Keratinocyte (primary cell): ENCODE measurements at regions not wholly inside any gene's neighbourhood (a gene's known extent, or its start where the extent isn't known, plus 50 kb on each side); places are given as distances from the start of the nearest gene placed in this dataset.

Experiments
- DNase-seq: peaks from one replicate; pipeline ENCODE4 v3.0.0-alpha.2; 2011; ENCODE audit warnings: low read depth, missing footprints, low spot score
- FAIRE-seq: peaks from 2 replicates; lab custom pipeline; 2011; peaks lifted over from hg19 to GRCh38; lab: Jason Lieb, UNC
- H2AFZ ChIP-seq: 2 replicates; pipeline ENCODE4 v1.6.0; 2012; ENCODE audit warnings: low read length, control low read depth, inconsistent platforms; ENCODE audit not compliant: control insufficient read depth
- H3K27ac ChIP-seq: 2 replicates; pipeline ENCODE4 v1.5.1; 2011; ENCODE audit warnings: low read length; ENCODE audit not compliant: control insufficient read depth, insufficient read depth
- H3K27me3 ChIP-seq: 3 replicates; pipeline ENCODE4 v1.6.0; 2011; ENCODE audit warnings: low read length; ENCODE audit not compliant: control insufficient read depth, insufficient read depth; ENCODE audit errors: extremely low read depth
- H3K36me3 ChIP-seq, 2 experiments: 2 replicates in 1 of 2; 3 replicates in 1 of 2; pipeline ENCODE4 v1.5.1; 2011; ENCODE audit warnings: low read length in 2 of 2, mild to moderate bottlenecking in 1 of 2; ENCODE audit not compliant: control insufficient read depth in 2 of 2, insufficient read depth in 2 of 2; ENCODE audit errors: extremely low read depth in 1 of 2
- H3K4me1 ChIP-seq: 3 replicates; pipeline ENCODE4 v1.5.1; 2011; ENCODE audit warnings: low read length; ENCODE audit not compliant: control insufficient read depth, insufficient read depth; ENCODE audit errors: extremely low read depth
- H3K4me2 ChIP-seq: 3 replicates; pipeline ENCODE4 v1.6.0; 2011; ENCODE audit warnings: low read depth, low read length; ENCODE audit not compliant: control insufficient read depth, insufficient read depth; ENCODE audit errors: extremely low read depth
- H3K4me3 ChIP-seq, 3 experiments: fragments of 200-600 bp in 1 of 3; sonication (generic) in 1 of 3; 2 replicates in 2 of 3; 3 replicates in 1 of 3; pipeline ENCODE4 v1.5.1; 2011 to 2016; ENCODE audit warnings: low read length in 3 of 3, mild to moderate bottlenecking in 3 of 3, control low read depth in 2 of 3, inconsistent platforms in 1 of 3, low read depth in 1 of 3, mixed read lengths in 1 of 3, mixed run types in 1 of 3, moderate library complexity in 1 of 3; ENCODE audit not compliant: control insufficient read depth in 2 of 3, insufficient read depth in 2 of 3; ENCODE audit errors: extremely low read depth in 1 of 3
- H3K79me2 ChIP-seq: 2 replicates; pipeline ENCODE4 v1.6.0; 2012; ENCODE audit warnings: low read length; ENCODE audit not compliant: control insufficient read depth, insufficient read depth
- H3K9ac ChIP-seq: 3 replicates; pipeline ENCODE4 v1.6.0; 2011; ENCODE audit warnings: low read length; ENCODE audit not compliant: control insufficient read depth, insufficient read depth; ENCODE audit errors: extremely low read depth
- H3K9me1 ChIP-seq: 3 replicates; pipeline ENCODE4 v1.6.0; 2011; ENCODE audit warnings: low read length; ENCODE audit not compliant: control insufficient read depth, insufficient read depth; ENCODE audit errors: extremely low read depth
- H3K9me3 ChIP-seq: 2 replicates; pipeline ENCODE4 v1.5.1; 2012; ENCODE audit warnings: low read depth, low read length; ENCODE audit not compliant: control insufficient read depth
- H4K20me1 ChIP-seq: 3 replicates; pipeline ENCODE4 v1.6.0; 2011; ENCODE audit warnings: low read length; ENCODE audit not compliant: control insufficient read depth, insufficient read depth; ENCODE audit errors: extremely low read depth
- EZH2 ChIP-seq: IDR thresholded peaks from one replicate; pipeline ENCODE4 v1.6.1; 2012; ENCODE audit warnings: inconsistent platforms, mild to moderate bottlenecking, low read length, moderate library complexity
- dilution Hi-C: fragments of 300-500 bp; cut with MboI; formaldehyde crosslinking; loops from one replicate; pipeline ENCODE4 v1.7.0; 2020; ENCODE audit warnings: low sequenced_read_pairs; ENCODE audit not compliant: extremely low pct_ligation_motif_present
- TF ChIP-seq, protein P1 (sequence below), 3 experiments: IDR thresholded peaks in 1 of 3; conservative IDR thresholded peaks in 1 of 3; optimal IDR thresholded peaks in 1 of 3; 2 replicates in 2 of 3; 3 replicates in 1 of 3; pipeline versions ENCODE3 to v1.5.1; 2011; ENCODE audit warnings: low read length in 3 of 3, mild to moderate bottlenecking in 3 of 3, moderate library complexity in 2 of 3, control low read depth in 1 of 3, inconsistent platforms in 1 of 3; ENCODE audit not compliant: insufficient read depth in 2 of 3; ENCODE audit errors: extremely low read depth in 1 of 3

DNA sequence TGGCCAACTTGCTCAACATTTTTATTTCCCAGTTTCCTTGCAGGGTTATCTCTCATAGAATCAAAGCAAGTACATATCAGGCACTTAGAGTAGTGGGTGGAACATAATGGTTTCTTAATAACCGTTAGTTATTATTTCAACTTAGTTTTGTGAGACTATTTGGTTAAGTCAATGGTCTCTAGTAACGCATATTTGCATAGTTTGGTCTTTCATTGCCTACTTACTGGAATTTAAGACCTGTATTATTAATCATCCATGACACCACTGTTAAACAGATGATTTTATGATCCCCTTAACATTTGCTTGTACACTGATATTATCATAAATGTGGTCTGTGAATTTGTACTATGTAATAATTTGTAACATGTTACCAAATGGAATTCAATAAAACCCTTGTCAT lies 70.9 kb upstream of the SMIM31 start:
- DNase-seq (no peak), FAIRE-seq (no peak)
- TF ChIP-seq EZH2: no peak
- TF ChIP-seq, protein P1, sequence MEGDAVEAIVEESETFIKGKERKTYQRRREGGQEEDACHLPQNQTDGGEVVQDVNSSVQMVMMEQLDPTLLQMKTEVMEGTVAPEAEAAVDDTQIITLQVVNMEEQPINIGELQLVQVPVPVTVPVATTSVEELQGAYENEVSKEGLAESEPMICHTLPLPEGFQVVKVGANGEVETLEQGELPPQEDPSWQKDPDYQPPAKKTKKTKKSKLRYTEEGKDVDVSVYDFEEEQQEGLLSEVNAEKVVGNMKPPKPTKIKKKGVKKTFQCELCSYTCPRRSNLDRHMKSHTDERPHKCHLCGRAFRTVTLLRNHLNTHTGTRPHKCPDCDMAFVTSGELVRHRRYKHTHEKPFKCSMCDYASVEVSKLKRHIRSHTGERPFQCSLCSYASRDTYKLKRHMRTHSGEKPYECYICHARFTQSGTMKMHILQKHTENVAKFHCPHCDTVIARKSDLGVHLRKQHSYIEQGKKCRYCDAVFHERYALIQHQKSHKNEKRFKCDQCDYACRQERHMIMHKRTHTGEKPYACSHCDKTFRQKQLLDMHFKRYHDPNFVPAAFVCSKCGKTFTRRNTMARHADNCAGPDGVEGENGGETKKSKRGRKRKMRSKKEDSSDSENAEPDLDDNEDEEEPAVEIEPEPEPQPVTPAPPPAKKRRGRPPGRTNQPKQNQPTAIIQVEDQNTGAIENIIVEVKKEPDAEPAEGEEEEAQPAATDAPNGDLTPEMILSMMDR (optimal IDR thresholded peaks at IDR 0.05 in 1 of 3, IDR thresholded peaks at IDR 0.05 in 1 of 3, conservative IDR thresholded peaks at IDR 0.05 in 1 of 3; ENCODE audit: extremely low read depth in 1 of 3, insufficient read depth in 2 of 3, low read length in 3 of 3): no peak
- H3K79me2 ChIP-seq: no peaks in the 10 kb centered on the region
- H3K4me2 ChIP-seq: no peak overlapping the region
- H3K27me3 ChIP-seq: no peaks in the 10 kb centered on the region
- no peaks in the 10 kb centered on the region for H4K20me1 ChIP-seq
- no peaks in the 10 kb centered on the region for H3K9me1 ChIP-seq
- no peak overlapping the region for H3K9ac ChIP-seq
- no peak overlapping the region for H3K27ac ChIP-seq
- H2AFZ ChIP-seq: no peak overlapping the region
- no peaks in the 10 kb centered on the region for H3K9me3 ChIP-seq
- H3K4me3 ChIP-seq: no peak overlapping the region
- H3K4me1 ChIP-seq: no peaks in the 10 kb centered on the region
- dilution Hi-C loops: no loop called here
- no peaks in the 10 kb centered on the region for H3K36me3 ChIP-seq

DNA sequence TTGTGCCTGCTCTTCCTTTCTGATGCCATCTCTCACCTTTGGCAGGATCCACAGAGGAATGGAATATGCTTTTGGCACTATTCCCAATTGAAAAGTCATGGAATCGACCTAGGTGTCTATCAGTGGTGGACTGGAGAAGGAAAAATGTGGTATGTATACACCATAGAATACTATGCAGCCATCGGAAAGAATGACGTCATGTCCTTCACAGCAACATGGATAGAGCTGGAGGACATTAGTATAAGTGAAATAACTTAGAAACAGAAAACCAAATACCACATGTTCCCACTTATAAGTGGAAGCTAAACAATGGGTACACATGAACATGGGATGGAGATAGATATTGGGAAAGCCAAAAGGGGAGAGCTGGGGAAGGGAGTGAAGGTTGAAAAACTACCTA lies 58.3 kb upstream of the SMIM31 start:
- Histone ChIP-seq H3K9ac (no peak overlapping the region), H3K9me3 (no peaks in the 10 kb centered on the region), H3K4me2 (no peak overlapping the region), H3K4me3 (no peak overlapping the region), H3K9me1 (no peaks in the 10 kb centered on the region), H2AFZ (no peak overlapping the region), H3K27me3 (no peaks in the 10 kb centered on the region), H3K4me1 (no peaks in the 10 kb centered on the region), H3K36me3 (no peaks in the 10 kb centered on the region), H4K20me1 (no peaks in the 10 kb centered on the region), H3K79me2 (no peaks in the 10 kb centered on the region), H3K27ac (no peak overlapping the region)
- FAIRE-seq: no peak
- dilution Hi-C loops: no loop called here
- TF ChIP-seq, protein P1 (optimal IDR thresholded peaks at IDR 0.05 in 1 of 3, IDR thresholded peaks at IDR 0.05 in 1 of 3, conservative IDR thresholded peaks at IDR 0.05 in 1 of 3; ENCODE audit: extremely low read depth in 1 of 3, insufficient read depth in 2 of 3, low read length in 3 of 3): no peak
- no peak for TF ChIP-seq EZH2
- no peak for DNase-seq
